ENCODE measurements at regions not wholly inside any gene's neighbourhood (a gene's known extent, or its start where the extent isn't known, plus 50 kb on each side); places are given as distances from the start of the nearest gene placed in this dataset.
"Not testable (repeated sequence)": the region's sequence is repeated elsewhere in the genome, so short reads cannot be mapped to it uniquely, and the experiment has no call there.

DNA sequence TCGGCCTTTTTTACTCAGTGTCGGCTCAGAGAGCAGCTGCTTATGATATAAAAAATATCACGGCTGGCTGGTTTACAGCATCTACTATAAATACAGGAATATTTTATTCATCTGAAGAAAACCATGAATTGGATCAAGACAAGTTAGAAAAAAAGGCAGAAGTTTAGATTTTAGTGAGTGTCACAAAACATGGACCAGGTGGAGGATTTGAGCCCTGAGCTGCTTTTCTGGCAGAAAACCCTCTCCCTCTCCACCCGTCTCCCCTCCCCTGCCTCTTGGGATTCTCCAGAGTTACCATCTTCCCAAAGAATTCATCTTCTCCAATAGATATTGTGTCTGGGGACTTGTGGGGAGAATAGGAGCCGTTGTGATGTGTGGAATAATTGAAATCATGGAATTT lies 142.8 kb upstream of the RAI2 start:
- Histone ChIP-seq H3K9ac (ENCODE audit: low read depth, low read length) (no peak overlapping the region), H3K36me3 (ENCODE audit: insufficient read depth, low read depth, low read length) (no peaks in the 10 kb centered on the region), H3K27ac (ENCODE audit: low read length) (no peak overlapping the region), H3K4me1 (ENCODE audit: insufficient read depth, low read length) (no peaks in the 10 kb centered on the region; the same call in 1 of the 2 replicates), H3K27me3 (ENCODE audit: insufficient read depth, low read length) (no peaks in the 10 kb centered on the region), H3K4me3 (ENCODE audit: low read length) (no peak overlapping the region), H3K9me3 (ENCODE audit: insufficient read depth, low read depth, low read length) (no peaks in the 10 kb centered on the region)

DNA sequence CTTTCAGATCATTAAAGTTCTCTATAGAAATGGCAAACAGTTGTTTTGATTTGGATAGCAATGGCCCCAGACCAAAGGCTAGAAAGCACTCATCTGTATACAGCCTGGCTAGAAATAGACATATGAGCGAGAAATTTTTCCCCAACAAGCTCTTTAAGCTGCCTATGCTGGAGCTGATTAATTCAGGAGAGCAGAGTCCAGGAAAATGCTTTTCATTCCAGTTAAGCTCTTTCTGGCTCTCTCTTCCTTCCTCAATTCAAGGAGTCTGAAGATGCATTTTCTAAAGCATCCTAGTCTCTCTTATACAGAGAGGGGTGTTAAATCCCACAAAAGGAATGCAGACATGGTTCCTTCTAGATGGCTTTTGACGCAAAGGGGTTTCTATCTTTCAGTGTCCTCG lies 141.7 kb upstream of the RAI2 start:
- H3K27me3 ChIP-seq (ENCODE audit: insufficient read depth, low read length), result no peaks in the 10 kb centered on the region
- no peak overlapping the region for H3K4me3 ChIP-seq (ENCODE audit: low read length)
- no peaks in the 10 kb centered on the region; the same call in 1 of the 2 replicates for H3K4me1 ChIP-seq (ENCODE audit: insufficient read depth, low read length)
- H3K36me3 ChIP-seq (ENCODE audit: insufficient read depth, low read depth, low read length), result no peaks in the 10 kb centered on the region
- H3K27ac ChIP-seq (ENCODE audit: low read length), result no peak overlapping the region
- H3K9ac ChIP-seq (ENCODE audit: low read depth, low read length), result no peak overlapping the region
- no peaks in the 10 kb centered on the region for H3K9me3 ChIP-seq (ENCODE audit: insufficient read depth, low read depth, low read length)

DNA sequence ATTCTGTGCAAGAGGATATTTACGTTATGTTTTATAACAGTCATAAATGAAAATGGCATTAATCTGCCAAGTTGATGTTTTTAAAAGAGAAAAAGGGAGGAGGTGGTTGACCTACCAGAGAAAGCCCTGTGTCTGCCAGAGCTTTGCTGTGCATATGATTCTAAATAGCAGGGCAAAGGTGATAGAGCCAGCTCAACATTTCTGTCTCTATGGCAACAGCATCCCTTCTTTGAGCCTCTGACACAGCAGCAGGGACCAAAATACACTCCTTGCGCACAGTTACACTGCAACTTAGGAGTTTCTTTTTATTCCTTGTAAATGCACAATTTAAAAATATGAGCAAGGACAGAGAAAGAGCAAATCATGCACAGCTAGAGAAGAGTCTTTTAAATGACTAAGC lies 133.3 kb upstream of the RAI2 start:
- Histone ChIP-seq H3K27me3 (ENCODE audit: insufficient read depth, low read length) (no peaks in the 10 kb centered on the region), H3K36me3 (ENCODE audit: insufficient read depth, low read depth, low read length) (no peaks in the 10 kb centered on the region), H3K4me3 (ENCODE audit: low read length) (no peak overlapping the region), H3K4me1 (ENCODE audit: insufficient read depth, low read length) (no peaks in the 10 kb centered on the region), H3K9me3 (ENCODE audit: insufficient read depth, low read depth, low read length) (no peaks in the 10 kb centered on the region), H3K9ac (ENCODE audit: low read depth, low read length) (no peak overlapping the region), H3K27ac (ENCODE audit: low read length) (no peak overlapping the region)

DNA sequence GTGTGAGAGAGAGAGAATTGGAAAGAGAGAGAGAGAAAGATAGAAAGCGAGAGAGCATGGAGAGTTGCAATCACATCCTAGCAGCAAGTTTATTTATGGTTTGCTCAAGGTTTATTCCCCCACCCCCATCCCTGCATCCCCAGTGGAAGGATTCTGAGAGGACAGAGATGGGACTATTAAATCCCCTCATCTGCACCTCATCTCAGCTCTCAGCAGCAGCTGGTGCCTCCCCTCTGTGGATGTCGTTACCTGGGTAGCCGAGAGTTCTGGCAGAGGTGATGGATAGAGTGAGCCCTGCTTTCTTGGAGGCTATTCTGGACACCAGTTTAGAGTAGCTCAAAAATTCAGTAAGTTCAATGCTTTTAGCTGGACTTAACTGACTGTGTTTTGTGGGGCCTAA lies 132.0 kb upstream of the RAI2 start:
- Histone ChIP-seq H3K4me3 (ENCODE audit: low read length) (no peak overlapping the region), H3K9ac (ENCODE audit: low read depth, low read length) (no peak overlapping the region), H3K36me3 (ENCODE audit: insufficient read depth, low read depth, low read length) (no peaks in the 10 kb centered on the region), H3K27me3 (ENCODE audit: insufficient read depth, low read length) (no peaks in the 10 kb centered on the region), H3K4me1 (ENCODE audit: insufficient read depth, low read length) (no peaks in the 10 kb centered on the region), H3K27ac (ENCODE audit: low read length) (no peak overlapping the region), H3K9me3 (ENCODE audit: insufficient read depth, low read depth, low read length) (no peaks in the 10 kb centered on the region)

DNA sequence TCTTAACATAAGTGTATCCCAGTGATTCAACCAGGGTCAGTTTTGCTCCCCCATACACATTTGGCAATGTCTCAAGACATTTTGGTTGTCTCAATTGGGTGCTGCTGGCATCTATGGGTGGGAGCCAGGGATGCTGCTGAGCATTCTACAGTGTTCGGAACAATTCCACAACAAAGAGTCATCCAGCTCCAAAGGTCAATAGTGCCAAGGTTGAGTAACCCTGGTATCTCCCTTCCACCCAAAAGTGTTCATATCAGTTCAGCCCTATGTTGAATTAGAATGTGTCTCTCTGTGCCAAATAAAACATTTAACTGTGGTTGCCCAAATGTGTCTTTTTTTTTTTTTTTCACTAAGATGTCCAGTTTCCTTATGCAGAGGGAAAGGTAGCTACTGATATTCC lies 129.4 kb upstream of the RAI2 start:
- Histone ChIP-seq H3K9me3 (ENCODE audit: insufficient read depth, low read depth, low read length) (no peaks in the 10 kb centered on the region), H3K36me3 (ENCODE audit: insufficient read depth, low read depth, low read length) (no peaks in the 10 kb centered on the region), H3K9ac (ENCODE audit: low read depth, low read length) (no peak overlapping the region), H3K27ac (ENCODE audit: low read length) (no peak overlapping the region), H3K27me3 (ENCODE audit: insufficient read depth, low read length) (no peaks in the 10 kb centered on the region), H3K4me3 (ENCODE audit: low read length) (no peak overlapping the region), H3K4me1 (ENCODE audit: insufficient read depth, low read length) (no peaks in the 10 kb centered on the region)

DNA sequence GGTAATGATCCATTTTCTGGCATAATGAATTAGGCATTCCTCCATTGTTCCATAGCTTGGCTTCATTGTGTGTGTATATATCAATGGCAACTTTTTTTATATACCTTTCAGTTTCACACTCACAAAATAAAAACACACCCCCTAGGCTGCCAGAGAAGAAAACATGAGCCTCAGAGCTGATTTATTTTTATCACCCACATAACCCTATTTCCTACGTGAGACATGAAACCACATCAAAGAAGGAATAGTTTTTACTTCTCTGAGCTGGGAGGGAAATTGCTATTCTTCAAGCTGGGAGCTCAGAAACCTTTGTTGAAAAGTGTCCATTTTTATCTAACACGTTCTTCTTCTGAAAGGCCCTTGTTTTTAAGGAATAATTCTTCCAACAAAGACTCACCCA lies 126.7 kb upstream of the RAI2 start:
- Histone ChIP-seq H3K9me3 (ENCODE audit: insufficient read depth, low read depth, low read length) (no peaks in the 10 kb centered on the region), H3K36me3 (ENCODE audit: insufficient read depth, low read depth, low read length) (no peaks in the 10 kb centered on the region), H3K9ac (ENCODE audit: low read depth, low read length) (no peak overlapping the region), H3K4me1 (ENCODE audit: insufficient read depth, low read length) (no peaks in the 10 kb centered on the region), H3K27me3 (ENCODE audit: insufficient read depth, low read length) (no peaks in the 10 kb centered on the region), H3K4me3 (ENCODE audit: low read length) (no peak overlapping the region), H3K27ac (ENCODE audit: low read length) (no peak overlapping the region)

DNA sequence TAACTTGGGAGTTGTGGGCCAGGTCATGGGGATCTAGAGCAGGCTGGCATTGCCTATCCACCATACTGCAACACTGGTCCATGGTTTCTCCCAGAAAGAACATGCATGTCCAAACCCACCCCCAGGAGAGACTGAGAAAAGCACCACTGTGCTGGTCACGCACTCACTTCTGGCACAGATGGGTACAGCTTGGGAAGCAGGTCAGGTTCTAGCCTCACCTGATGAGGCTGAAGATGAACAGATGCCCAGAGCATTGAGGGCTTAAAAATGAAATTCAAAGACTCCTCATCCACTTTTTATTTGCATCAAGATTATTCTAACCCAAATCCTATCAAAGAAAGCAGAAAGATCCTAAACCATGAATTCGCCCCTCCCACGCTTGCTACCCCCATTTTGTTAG lies 125.9 kb upstream of the RAI2 start:
- H3K4me3 ChIP-seq (ENCODE audit: low read length), result no peak overlapping the region
- H3K27me3 ChIP-seq (ENCODE audit: insufficient read depth, low read length), result no peaks in the 10 kb centered on the region
- no peaks in the 10 kb centered on the region for H3K36me3 ChIP-seq (ENCODE audit: insufficient read depth, low read depth, low read length)
- H3K9me3 ChIP-seq (ENCODE audit: insufficient read depth, low read depth, low read length), result no peaks in the 10 kb centered on the region
- H3K27ac ChIP-seq (ENCODE audit: low read length), result no peak overlapping the region
- no peaks in the 10 kb centered on the region for H3K4me1 ChIP-seq (ENCODE audit: insufficient read depth, low read length)
- no peak overlapping the region for H3K9ac ChIP-seq (ENCODE audit: low read depth, low read length)

DNA sequence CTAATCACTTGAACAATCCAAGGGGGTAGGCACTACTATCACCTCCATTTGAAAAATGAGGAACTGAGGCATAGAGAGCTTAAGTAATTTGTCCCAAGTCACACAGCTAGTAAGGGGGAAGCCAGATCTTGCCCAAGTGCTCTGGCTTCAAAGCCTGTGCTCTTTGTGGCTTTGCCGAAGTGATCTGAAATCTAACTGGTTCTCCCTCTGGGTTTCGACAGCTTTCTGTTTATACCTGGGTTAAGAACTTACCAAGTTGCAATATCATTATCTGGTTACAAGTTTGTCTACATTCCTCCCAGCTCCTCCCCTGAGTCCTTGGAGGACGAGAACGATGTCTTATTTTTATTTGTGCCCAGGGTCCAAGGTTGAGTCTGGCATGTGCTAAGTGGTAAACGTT lies 125.3 kb upstream of the RAI2 start:
- Histone ChIP-seq H3K27me3 (ENCODE audit: insufficient read depth, low read length) (no peaks in the 10 kb centered on the region), H3K9ac (ENCODE audit: low read depth, low read length) (no peak overlapping the region), H3K27ac (ENCODE audit: low read length) (no peak overlapping the region), H3K9me3 (ENCODE audit: insufficient read depth, low read depth, low read length) (no peaks in the 10 kb centered on the region), H3K4me3 (ENCODE audit: low read length) (no peak overlapping the region), H3K36me3 (ENCODE audit: insufficient read depth, low read depth, low read length) (no peaks in the 10 kb centered on the region), H3K4me1 (ENCODE audit: insufficient read depth, low read length) (no peaks in the 10 kb centered on the region)

DNA sequence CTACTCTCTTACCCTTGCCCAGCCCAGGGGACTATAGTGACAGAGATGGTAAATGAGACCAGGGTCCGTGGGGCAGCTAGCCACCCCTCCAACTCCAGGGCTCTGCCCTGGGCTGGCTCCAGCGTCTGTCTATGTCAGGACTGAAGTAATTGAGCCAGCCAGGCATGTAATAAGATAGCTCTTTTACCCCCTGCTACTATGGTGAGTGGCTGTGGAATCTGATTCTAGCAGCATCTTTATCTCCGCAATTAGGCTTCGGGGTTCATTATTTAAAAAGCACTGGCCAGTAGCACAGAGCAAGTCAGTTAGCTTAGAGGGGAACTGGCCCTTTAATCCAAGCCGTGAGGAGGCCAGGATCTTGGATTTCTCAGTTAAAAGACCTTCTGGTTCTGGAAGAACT lies 123.3 kb upstream of the RAI2 start:
- Histone ChIP-seq H3K36me3 (ENCODE audit: insufficient read depth, low read depth, low read length) (no peaks in the 10 kb centered on the region), H3K27ac (ENCODE audit: low read length) (no peak overlapping the region), H3K4me3 (ENCODE audit: low read length) (no peak overlapping the region), H3K4me1 (ENCODE audit: insufficient read depth, low read length) (no peaks in the 10 kb centered on the region), H3K9me3 (ENCODE audit: insufficient read depth, low read depth, low read length) (no peaks in the 10 kb centered on the region), H3K27me3 (ENCODE audit: insufficient read depth, low read length) (no peaks in the 10 kb centered on the region), H3K9ac (ENCODE audit: low read depth, low read length) (no peak overlapping the region)

DNA sequence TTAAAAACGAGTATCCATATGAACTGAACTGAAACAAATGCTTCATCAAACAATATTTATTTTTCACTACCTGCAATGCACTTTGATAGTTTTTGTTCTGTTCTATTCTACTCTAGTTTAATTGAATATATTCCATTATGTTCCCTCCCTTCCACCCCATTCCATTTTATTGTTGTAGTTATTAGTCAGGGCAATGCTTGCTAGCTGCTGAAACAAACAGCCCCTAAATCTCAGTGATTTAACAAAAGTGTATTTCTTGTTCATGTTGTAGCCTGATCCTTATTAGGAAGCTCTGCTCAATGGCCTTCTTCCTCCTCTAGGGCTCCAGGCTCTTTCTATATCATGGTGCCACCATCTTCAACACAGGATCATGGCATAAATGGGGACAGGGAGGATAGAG lies 122.3 kb upstream of the RAI2 start:
- Histone ChIP-seq H3K4me3 (ENCODE audit: low read length) (no peak overlapping the region), H3K9ac (ENCODE audit: low read depth, low read length) (no peak overlapping the region), H3K36me3 (ENCODE audit: insufficient read depth, low read depth, low read length) (no peaks in the 10 kb centered on the region), H3K9me3 (ENCODE audit: insufficient read depth, low read depth, low read length) (no peaks in the 10 kb centered on the region), H3K4me1 (ENCODE audit: insufficient read depth, low read length) (no peaks in the 10 kb centered on the region), H3K27ac (ENCODE audit: low read length) (no peak overlapping the region), H3K27me3 (ENCODE audit: insufficient read depth, low read length) (no peaks in the 10 kb centered on the region)

DNA sequence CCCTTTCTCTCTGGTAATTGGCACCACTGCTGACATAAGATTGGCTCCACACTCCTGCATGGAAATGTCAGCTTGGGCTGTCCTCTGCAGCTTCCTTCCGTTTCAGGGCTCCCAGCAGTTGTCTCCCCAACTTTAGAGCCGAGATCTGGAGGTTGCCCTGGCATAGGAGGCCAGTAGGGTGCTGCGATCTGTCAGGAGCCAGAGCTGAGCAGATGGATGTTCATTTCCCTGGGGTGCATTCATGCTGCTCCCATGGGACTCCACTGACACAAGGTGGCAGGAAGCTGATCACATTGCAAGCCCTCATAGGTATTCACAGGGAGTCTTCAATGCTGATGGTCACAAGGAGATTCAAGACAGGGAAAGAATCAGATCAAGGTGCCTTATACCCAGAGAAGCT lies 116.6 kb upstream of the RAI2 start:
- Histone ChIP-seq H3K36me3 (ENCODE audit: insufficient read depth, low read depth, low read length) (no peaks in the 10 kb centered on the region), H3K27me3 (ENCODE audit: insufficient read depth, low read length) (no peaks in the 10 kb centered on the region), H3K4me3 (ENCODE audit: low read length) (no peak overlapping the region), H3K9ac (ENCODE audit: low read depth, low read length) (no peak overlapping the region), H3K9me3 (ENCODE audit: insufficient read depth, low read depth, low read length) (no peaks in the 10 kb centered on the region), H3K27ac (ENCODE audit: low read length) (no peak overlapping the region), H3K4me1 (ENCODE audit: insufficient read depth, low read length) (no peaks in the 10 kb centered on the region)

DNA sequence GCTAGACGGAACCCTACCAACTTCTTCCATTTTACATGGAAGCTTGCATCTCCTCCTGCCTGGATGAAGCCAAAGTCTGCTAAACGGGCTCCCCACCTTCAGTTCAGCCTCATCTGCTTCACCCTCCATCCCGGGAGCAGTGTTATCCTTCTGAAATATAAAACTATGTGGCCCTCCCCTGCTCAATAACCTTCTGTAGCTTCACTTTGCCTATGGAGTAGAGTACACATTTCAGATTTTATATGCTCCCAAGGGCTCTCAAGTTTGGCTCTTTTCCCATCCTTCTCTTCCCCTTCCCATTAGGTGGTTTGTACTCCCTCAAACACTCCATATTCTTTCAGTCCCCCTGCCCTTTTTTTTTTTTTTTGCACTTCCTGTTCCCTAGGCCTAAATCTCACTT lies 115.9 kb upstream of the RAI2 start:
- no peaks in the 10 kb centered on the region for H3K27me3 ChIP-seq (ENCODE audit: insufficient read depth, low read length)
- H3K4me1 ChIP-seq (ENCODE audit: insufficient read depth, low read length), result no peaks in the 10 kb centered on the region
- H3K27ac ChIP-seq (ENCODE audit: low read length), result no peak overlapping the region
- no peak overlapping the region for H3K4me3 ChIP-seq (ENCODE audit: low read length)
- no peaks in the 10 kb centered on the region for H3K36me3 ChIP-seq (ENCODE audit: insufficient read depth, low read depth, low read length)
- no peak overlapping the region for H3K9ac ChIP-seq (ENCODE audit: low read depth, low read length)
- no peaks in the 10 kb centered on the region for H3K9me3 ChIP-seq (ENCODE audit: insufficient read depth, low read depth, low read length)

DNA sequence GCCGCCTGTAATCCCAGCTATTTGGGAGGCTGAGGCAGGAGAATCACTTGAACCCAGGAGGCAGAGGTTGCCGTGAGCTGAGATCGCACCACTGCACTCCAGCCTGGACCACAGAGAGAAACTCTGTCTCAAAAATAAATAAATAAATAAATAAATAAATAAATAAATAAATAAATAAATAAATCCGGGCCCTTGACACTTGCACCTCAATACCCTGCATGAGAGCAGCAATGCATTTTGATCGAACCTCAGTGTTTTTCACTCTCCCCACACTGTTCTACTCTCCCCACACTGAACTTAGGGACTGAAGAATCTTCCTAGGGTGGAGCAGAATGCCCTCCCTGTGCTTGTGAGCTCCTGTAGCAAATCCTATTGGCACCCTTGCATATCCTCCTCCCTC lies 114.3 kb upstream of the RAI2 start:
- H3K4me1 ChIP-seq (ENCODE audit: insufficient read depth, low read length); H3K36me3 ChIP-seq (ENCODE audit: insufficient read depth, low read depth, low read length); H3K9ac ChIP-seq (ENCODE audit: low read depth, low read length); H3K4me3 ChIP-seq (ENCODE audit: low read length); H3K9me3 ChIP-seq (ENCODE audit: insufficient read depth, low read depth, low read length); H3K27me3 ChIP-seq (ENCODE audit: insufficient read depth, low read length); H3K27ac ChIP-seq (ENCODE audit: low read length): not testable (repeated sequence)

Measured in iPS-20b (cell line).